SHP77 treated with DMSO at 0.1 percent for 48 hours (cell line): ENCODE measurements at regions not wholly inside any gene's neighbourhood (a gene's known extent, or its start where the extent isn't known, plus 50 kb on each side); places are given as distances from the start of the nearest gene placed in this dataset.

Experiments used
- DNase-seq: peaks from one replicate; lab custom pipeline; 2025; lab: John Stamatoyannopoulos, UW

DNA sequence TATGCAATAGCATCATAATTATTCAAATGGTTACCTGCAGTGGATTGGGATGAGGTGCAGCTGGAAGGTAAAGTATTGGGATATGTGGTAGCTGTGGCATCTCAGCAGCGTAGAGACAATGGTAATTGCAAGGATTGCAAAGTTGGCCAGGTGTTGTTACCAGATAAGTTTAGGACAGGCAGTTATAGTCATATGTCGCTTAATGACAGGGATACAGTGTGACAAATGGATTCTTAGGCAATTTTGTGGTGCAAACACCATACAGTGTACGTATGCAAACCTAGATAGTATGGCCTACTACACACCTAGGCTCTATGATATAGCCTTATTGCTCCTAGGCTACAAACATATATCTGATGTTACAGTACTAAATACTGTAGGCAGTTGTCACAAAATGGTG lies 163.5 kb upstream of the LYZL2 start:
- DNase-seq: no peak

DNA sequence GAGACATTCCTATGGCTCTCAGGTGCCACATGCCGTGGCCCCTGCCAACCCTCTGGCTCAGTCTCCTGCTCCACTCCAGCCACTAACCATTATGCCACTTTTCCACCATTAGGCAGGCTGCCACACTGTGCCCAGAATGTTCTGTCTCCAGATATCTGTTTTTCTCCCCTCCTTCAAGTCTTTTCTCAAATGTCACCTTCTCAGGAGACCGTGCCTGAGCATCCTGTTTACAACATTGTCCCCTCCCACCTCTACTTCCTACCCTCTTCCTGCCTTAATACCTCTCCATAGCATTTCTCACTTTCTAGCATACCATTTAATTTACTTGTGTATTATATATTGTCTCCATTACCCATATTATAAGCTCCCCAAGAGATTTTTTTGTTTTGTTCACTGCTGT lies 162.5 kb upstream of the LYZL2 start:
- no peak for DNase-seq

- DNase-seq: no peak
These were observed 161.7 kb upstream of the LYZL2 start for GRCh38 chr10:30791197-30791611.

DNA sequence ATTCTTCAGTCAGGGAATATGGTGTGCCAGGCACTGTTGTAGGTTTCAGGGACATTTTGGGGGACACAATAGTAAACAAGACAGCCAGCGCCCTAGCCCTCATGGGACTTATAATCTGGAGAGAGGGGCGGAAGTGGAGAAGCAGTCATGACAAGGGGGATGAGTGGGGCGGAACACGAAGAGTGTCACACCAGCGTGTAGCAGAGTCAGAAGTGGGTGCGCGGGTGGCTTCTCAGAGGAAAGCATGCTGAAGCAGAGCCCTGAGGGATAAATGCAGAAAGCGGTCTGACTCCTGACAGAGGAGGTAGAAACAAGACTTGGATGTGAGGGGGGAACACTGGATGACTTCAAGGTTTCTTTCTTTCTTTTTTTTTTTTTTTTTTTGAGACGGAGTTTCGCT lies 160.3 kb upstream of the LYZL2 start:
- DNase-seq: no peak

DNA sequence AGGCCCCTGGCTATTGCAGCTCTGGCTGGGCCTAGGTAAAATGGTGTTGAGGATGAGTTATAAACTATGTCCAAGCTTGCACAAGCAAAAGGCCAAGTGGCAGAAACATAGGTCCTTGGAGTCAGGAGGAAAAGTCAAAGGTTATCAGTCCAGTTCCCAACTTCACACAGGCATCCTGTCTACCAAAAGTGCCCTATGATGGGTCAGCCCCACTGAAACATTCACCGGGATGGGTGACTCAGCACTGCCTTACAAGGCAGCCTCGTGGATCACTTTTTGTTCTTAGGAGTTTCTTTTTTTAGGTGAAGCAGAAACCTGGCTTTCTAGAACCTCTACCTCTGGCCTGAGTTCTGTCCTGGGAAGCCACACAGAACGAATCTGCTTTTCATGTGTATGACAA lies 158.8 kb upstream of the LYZL2 start:
- DNase-seq: no peak

GRCh38 chr10:30786906-30787305 lies 157.4 kb upstream of the LYZL2 start:
- DNase-seq: no peak

DNA sequence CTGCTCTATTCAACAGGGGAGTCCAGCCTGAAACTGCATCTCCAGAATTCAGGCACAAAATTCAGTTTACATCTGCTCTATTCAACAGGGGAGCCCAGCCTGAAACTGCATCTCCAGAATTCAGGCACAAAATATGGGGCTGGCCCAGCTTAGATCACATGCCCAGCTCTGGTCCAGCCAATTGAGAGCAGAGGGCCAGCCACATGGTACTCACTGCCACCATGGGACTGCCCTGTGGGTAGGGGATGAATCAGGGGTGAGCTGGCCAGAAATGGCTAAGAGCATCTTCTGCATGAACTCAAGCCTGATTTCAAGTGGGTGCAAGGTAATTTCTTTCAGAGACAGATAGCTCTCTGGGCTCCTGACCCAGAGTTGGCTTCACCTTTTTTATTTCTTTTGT lies 156.6 kb upstream of the LYZL2 start:
- DNase-seq: no peak

DNA sequence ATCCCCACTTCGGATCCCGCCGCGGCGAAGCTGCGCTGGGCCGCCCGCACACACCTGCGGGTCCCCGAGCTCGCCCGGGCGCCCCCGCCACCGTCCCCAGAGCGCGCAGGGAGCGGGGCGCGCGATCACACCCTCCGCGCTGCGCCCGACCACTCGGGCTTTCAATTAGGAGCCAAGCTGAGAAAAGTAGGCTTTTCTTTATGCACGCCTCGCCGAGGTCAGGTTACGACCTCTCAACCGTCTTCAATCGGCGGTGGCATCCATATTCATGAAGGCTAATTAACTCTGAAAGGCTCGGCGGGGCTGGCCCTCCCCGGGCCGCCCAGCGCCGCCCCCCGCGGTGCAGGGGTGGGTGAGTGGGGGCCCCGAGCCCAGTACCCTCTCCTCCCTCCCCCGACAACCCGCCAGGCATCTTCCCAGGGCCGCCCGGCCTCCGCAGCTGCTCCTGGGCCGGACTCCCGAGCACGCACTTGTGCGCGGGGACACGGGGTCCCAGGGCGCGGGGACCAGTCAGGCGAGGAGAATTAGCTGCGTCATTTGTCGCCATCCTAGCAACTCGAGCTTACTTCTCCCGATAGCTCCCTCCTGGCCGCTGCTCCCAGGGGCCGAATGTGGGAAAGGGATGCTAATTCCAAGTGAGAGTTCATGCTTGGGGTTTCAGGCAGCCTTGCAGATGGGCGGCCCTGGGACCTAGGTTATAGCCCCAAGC lies 155.5 kb upstream of the LYZL2 start:
- no peak for DNase-seq

- no peak for DNase-seq
These were observed 155.0 kb upstream of the LYZL2 start for GRCh38 chr10:30784524-30784896.

GRCh38 chr10:30783939-30784501 lies 154.5 kb upstream of the LYZL2 start:
- peak; percentile 10 for DNase-seq

DNA sequence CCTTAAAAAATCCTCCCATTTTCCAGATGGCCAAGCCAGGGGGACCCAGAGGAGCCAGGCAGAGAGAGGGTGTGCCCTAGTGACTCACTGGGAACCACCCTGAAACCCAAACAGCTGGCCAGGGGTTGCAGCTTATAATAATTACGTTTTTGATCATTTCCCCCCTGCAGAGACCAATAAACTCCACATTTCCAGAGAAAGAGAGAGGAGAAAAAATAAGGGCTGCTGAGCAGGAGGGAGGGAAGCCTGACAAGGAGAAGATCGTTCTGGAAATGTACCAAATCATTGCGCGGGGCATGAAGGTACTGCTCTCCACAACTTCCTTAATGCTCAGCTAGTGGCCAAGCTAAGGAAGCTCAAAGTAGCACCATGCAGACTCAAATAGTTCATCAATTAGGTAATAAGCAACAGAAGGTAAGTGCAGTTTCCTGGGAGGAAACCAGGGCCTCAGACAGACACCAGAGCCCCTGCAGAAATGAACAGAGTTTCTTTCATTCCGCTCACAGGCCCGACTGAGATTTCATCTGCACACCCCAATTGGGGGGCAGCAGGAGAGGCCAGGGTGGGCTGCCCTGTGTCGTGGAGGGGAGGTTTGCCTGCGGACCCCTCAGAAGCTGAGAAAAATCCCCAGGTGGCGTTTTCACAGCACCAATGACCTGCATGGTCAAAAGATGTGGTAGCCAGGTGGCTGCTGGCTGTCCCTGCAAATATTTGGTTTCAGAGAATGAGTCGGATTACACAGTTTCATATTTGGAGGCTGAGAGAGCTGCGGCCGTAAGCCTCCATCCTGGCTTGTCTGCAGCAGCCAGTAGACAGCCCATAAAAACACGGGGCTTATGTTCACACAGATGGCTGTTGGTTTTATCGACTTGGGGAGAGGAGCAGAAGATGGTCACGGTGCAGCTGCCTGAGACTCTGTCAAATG lies 153.2 kb upstream of the LYZL2 start:
- DNase-seq: no peak

DNA sequence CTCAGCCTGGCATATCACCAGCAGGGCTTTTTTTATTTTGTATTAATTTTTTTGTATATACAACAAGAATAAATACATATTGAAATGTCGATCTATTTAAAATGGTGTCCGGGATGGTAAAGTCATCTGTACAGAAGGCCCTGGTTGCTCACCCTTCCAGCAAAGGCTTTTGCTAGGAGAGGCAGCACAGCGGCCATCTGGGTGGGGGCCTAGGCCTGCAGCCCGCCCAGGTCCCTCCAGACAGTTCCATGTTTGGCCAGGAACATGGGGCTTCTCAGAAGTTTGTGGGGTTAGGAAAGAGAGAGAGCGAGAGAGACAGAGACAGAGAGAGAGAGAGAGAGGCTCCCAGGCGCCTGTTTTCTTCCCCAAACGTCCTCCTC lies 152.6 kb upstream of the LYZL2 start:
- DNase-seq: no peak

GRCh38 chr10:30781670-30782121 lies 152.1 kb upstream of the LYZL2 start:
- DNase-seq: no peak

DNA sequence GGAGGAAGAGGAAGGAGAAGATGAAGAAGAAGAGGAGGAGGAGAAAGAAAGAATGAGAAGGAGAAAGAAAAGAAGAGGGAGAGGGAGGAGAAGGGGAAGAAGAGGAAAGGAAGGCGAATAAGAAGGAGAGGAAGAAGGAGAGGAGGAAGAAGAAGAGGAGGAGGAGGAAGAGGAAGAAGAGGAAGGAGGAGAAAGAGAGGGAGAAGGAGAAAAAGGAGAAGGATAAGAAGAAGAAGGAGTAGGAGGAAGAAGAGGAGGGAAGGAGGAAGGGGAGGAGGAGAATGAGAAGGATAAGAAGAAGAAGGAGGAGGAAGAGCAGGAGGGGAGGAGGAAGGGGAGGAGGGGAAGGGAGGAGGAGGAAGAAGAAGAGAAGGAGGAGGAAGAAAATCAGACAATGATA lies 149.2 kb upstream of the LYZL2 start:
- DNase-seq: no peak

GRCh38 chr10:30775779-30776591 lies 146.4 kb upstream of the LYZL2 start:
- DNase-seq: no peak

- no peak for DNase-seq
These were observed 144.7 kb upstream of the LYZL2 start for GRCh38 chr10:30774261-30774660.

DNA sequence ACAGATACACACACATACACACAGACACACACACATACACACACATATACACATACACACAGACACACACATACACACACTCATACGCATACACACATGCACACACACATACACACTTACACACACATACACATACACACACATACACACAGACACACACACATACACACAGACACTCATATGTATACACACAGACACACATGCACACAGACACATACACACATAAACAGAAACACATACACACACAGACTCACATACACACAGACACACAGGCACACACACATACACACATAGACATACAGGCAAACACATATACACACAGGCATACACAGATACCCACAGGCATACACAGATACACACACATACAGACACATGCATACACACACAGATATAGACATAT lies 143.9 kb upstream of the LYZL2 start:
- DNase-seq: no peak

DNA sequence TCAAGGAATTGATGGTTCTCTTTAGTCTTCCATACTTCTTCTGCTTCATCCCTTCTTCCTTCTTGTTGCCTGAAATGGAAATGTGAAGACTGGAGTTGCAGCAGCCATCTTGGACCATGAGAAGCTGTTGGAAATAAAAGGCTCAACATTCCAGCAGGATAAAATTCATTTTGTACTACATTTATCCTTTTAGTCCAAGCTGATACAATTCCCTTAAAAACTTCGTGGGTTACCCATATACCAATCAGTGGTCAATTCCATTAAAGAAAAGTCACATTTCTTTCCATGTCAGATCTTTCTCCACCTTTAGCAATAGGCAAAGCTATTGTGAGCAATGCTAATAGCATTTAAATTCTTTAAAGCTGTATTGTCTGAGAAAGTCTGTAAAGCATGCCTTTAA lies 141.3 kb upstream of the LYZL2 start:
- no peak for DNase-seq

DNA sequence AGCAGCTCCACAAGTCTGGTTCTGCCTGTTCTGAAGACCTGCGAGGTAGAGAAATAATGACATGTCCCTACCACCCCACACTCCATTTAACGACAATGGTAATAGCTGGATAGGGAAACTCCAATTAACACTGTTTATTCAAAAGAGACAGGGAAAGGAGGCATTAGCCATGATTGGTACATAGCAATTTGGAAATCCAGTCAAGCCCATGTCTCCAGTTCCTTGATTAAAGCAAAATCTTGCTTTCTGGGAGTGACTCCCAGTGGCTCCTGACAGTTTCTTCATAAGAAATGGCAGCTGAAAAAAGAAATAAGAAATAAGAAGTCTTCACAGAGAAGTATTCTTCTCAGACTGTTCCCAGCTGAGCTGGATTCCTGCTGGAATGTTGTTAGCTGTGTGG lies 140.7 kb upstream of the LYZL2 start:
- DNase-seq: no peak

DNA sequence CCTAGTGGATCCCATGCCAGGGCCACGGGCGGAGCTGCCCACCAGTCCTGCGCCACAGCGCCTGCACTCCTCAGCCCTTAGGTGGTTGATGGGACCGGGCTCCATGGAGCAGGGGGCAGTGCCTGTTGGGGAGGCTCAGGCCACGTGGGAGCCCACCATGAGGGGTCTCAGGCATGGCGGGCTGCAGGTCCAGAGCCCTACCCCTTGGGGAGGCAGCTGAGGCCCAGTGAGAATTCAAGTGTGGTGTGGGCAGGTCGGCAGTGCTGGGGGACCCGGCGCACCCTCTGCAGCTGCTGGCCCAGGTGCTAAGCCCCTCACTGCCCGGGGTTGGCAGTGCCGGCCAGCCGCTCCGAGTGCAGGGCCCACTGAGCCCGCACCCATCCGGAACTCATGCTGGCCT lies 139.8 kb upstream of the LYZL2 start:
- DNase-seq: no peak

DNA sequence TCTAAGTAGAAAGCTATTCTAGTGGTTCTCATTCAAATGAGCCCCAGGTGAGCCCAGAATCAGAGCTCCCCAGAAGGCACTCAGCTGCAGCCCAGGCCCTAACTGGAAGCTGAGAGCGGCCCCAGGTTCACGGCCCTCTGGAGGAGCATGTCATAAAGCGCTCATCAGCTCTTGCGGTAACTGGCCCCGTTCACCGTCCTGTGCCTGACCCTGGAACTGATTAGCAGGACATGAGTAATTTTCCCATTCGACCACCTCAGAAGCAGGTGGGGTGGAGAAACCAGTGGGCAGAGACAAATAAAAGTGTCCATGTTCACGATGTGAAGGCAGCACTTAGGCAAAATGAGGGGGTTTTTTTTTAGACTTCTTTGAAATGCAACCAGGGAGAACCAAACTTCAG lies 136.1 kb upstream of the LYZL2 start:
- no peak for DNase-seq

- no peak for DNase-seq
These were observed 135.6 kb upstream of the LYZL2 start for GRCh38 chr10:30765022-30765615.
